Bronchial epithelial cell (primary cell): ENCODE measurements at regions not wholly inside any gene's neighbourhood (a gene's known extent, or its start where the extent isn't known, plus 50 kb on each side); places are given as distances from the start of the nearest gene placed in this dataset.

Source experiments
- DNase-seq: peaks from one replicate; pipeline ENCODE4 v3.0.0-alpha.2; 2010; ENCODE audit warnings: low read depth
- FAIRE-seq: peaks from 2 replicates; lab custom pipeline; 2011; peaks lifted over from hg19 to GRCh38; lab: Jason Lieb, UNC
- H3K27me3 ChIP-seq: 2 replicates; pipeline ENCODE4 v1.5.1; 2011; ENCODE audit warnings: low read length; ENCODE audit not compliant: control insufficient read depth, insufficient read depth
- H3K36me3 ChIP-seq: 2 replicates; pipeline ENCODE4 v1.5.1; 2011; ENCODE audit warnings: low read length; ENCODE audit not compliant: control insufficient read depth, insufficient read depth
- H3K4me3 ChIP-seq: 2 replicates; pipeline ENCODE4 v1.5.1; 2011; ENCODE audit warnings: mild to moderate bottlenecking, low read depth, low read length, control low read depth
- TF ChIP-seq, protein P1 (sequence below): IDR thresholded peaks from 2 replicates; pipeline ENCODE4 v1.5.1; 2011; ENCODE audit warnings: mild to moderate bottlenecking, moderate library complexity, low read length, control low read depth, inconsistent platforms; ENCODE audit not compliant: insufficient read depth, severe bottlenecking

DNA sequence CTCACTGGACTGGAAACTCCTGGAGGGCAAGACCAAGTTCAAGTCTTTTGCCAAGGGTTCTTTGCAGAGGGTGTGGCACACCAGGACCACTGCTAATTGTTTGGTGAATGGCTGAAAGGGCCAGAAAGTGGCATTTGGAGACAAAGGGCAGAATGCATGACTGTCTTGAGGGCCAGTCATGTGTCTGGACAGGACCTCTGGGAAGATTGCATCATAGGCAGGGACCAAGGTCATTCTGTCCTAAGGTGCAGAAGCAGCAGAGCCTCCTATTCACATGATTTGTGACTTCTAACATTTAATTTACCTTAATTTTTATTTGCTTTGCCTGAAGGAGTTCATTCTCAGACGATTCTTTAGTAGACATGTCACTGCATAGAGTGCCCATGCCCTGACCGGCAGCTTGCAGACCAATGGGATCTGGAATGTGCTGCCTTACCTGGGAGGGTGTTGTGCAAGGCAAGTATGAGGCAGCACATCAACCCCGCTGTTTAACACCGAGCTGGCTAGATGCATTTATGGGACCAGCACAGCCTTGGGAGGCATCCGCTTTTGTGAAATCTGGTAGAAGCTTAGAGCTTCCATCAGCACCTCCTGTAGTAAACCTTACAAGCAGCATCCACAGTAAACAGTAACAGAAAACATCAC, 62.3 kb upstream of the MAF start:
- DNase-seq (peak; percentile 71), FAIRE-seq (no peak)
- Histone ChIP-seq H3K36me3 (no peaks in the 10 kb centered on the region), H3K4me3 (no peak overlapping the region), H3K27me3 (no peaks in the 10 kb centered on the region)
- TF ChIP-seq, protein P1, sequence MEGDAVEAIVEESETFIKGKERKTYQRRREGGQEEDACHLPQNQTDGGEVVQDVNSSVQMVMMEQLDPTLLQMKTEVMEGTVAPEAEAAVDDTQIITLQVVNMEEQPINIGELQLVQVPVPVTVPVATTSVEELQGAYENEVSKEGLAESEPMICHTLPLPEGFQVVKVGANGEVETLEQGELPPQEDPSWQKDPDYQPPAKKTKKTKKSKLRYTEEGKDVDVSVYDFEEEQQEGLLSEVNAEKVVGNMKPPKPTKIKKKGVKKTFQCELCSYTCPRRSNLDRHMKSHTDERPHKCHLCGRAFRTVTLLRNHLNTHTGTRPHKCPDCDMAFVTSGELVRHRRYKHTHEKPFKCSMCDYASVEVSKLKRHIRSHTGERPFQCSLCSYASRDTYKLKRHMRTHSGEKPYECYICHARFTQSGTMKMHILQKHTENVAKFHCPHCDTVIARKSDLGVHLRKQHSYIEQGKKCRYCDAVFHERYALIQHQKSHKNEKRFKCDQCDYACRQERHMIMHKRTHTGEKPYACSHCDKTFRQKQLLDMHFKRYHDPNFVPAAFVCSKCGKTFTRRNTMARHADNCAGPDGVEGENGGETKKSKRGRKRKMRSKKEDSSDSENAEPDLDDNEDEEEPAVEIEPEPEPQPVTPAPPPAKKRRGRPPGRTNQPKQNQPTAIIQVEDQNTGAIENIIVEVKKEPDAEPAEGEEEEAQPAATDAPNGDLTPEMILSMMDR: no peak

DNA sequence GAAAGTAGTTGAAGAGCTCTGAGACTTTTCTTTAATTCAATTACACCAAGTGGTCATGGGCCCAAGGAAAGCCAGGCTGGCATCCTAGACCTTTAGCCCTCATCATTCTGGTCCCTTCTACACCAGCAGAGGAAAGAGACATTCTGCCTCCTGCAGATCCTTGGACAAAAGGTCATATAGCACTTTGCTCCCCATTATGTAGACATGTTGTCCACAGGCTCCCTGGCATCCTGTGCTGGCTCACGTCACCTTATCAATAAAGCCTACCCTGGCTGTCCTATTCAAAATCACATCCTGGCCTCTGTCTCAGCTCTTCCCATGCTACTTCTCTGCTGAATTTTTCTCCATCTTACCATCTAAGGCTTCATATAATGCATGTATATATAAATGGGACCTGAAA, 61.6 kb upstream of the MAF start:
- Histone ChIP-seq H3K4me3 (no peak overlapping the region), H3K36me3 (no peaks in the 10 kb centered on the region), H3K27me3 (no peaks in the 10 kb centered on the region)
- DNase-seq (no peak), FAIRE-seq (no peak)
- TF ChIP-seq, protein P1: no peak

DNA sequence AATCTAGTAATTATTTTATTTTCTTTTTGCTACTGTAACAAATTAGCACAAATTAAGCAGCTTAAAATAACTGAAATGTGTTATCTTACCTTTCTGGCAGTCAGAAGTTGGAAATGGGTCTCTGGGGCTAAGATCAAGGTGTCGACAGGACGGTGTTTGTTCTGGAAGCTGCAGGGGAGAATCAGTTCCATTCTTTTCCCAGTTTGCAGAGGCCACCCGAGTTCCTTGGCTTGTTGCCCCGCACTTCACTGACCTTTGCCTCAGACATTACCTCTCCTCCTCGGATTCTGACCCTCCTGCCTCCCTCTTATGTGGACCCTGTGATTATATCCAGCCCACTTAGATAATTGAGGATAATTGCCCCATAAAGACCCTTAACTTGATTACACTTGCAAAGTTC, 61.0 kb upstream of the MAF start:
- FAIRE-seq (no peak), DNase-seq (no peak)
- Histone ChIP-seq H3K27me3 (no peaks in the 10 kb centered on the region), H3K4me3 (no peak overlapping the region), H3K36me3 (no peaks in the 10 kb centered on the region)
- TF ChIP-seq, protein P1: no peak

DNA sequence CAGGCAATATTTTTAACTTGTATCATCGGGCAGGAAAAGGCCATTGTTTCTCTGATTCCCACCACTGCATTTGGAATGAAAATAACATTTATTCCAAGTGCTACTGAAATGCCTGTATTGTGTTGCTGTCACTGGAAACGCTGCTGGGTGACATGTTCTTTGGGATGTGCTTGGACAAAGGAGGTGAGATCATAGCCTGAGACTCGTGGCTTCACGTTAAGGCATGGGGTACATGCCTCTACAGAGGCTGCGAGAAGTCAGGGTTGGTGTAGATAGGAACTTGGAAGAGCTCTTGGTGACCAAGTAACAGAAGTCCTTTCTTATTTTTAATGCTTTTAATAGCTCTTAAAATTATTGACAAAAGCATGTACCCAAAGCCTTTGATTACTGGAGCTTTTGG, 58.8 kb upstream of the MAF start:
- no peaks in the 10 kb centered on the region for H3K27me3 ChIP-seq
- FAIRE-seq: no peak
- H3K4me3 ChIP-seq: no peak overlapping the region
- DNase-seq: peak; percentile 82
- no peaks in the 10 kb centered on the region for H3K36me3 ChIP-seq
- TF ChIP-seq, protein P1: no peak

DNA sequence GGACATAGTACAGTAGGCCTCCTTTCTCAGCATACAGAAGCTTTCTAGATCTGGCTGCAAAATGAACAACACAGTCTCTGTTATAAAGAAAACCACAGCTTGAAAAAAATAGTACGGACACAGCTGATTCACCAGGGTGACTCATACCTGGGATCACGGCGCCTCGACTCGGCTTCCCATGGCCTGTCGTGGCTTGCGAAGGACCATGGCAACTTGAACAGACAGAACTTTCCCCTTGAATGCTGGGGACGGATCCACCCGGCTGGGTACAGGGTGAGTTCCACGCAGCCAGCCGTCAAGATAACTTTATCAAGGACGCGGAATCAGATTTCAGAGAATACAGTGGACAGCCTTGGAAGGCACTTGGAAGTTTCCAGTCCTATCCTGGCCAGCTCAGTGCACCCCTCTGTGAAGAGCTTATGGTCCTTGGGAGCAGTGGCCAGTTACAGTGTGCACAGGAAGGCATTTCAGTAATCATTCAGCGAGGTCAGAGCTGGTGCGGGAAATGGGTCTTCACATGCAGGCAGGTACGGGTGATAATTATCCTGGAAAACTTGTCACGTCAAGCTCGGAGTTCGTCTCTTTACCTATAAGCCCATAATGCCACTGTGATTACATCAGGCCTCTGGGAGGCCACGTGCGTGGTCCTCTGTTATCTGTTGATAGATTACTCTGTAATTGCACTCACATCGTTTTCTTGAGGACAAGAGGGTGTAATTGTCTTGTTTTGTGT, 57.9 kb upstream of the MAF start:
- peak; percentile 85 for FAIRE-seq
- no peaks in the 10 kb centered on the region for H3K27me3 ChIP-seq
- peak overlapping the region; percentile 21 for H3K4me3 ChIP-seq
- DNase-seq: peak; percentile 94
- no peaks in the 10 kb centered on the region for H3K36me3 ChIP-seq
- TF ChIP-seq, protein P1: no peak
